H1 (cell line): ENCODE measurements at regions not wholly inside any gene's neighbourhood (a gene's known extent, or its start where the extent isn't known, plus 50 kb on each side); places are given as distances from the start of the nearest gene placed in this dataset.

Experiments
- CTCF ChIA-PET: fragments of 300-600 bp; sonication (Branson Sonifier 250); formaldehyde crosslinking; loops from one replicate; lab custom pipeline; 2021; ENCODE audit not compliant: partially characterized antibody; lab: Charles Lee
- POLR2A ChIA-PET: fragments of 300-600 bp; sonication (Branson Sonifier 250); formaldehyde crosslinking; loops from one replicate; lab custom pipeline; 2021; ENCODE audit warnings: inconsistent platforms; ENCODE audit not compliant: partially characterized antibody; lab: Charles Lee
- DNase-seq, 2 experiments: peaks; one replicate each; pipeline versions ENCODE4 v3.0.0 to v3.0.0-alpha.2; 2010 to 2022; ENCODE audit warnings: low spot score in 2 of 2, low read depth in 1 of 2, mixed read lengths in 1 of 2
- FAIRE-seq: peaks from 2 replicates; lab custom pipeline; 2011; peaks lifted over from hg19 to GRCh38; lab: Jason Lieb, UNC
- H2AFZ ChIP-seq: 2 replicates; pipeline ENCODE4 v1.8.1; 2012; ENCODE audit warnings: low read length, inconsistent platforms
- H2AK5ac ChIP-seq: 2 replicates; pipeline ENCODE4 v1.6.1; 2013; ENCODE audit warnings: low read depth, low read length
- H2BK120ac ChIP-seq: replicated peaks from 2 replicates; pipeline ENCODE3; 2013; ENCODE audit warnings: low read depth, low read length, inconsistent platforms
- H2BK12ac ChIP-seq: 2 replicates; pipeline ENCODE4 v1.6.1; 2013; ENCODE audit warnings: low read depth, low read length
- H2BK15ac ChIP-seq: 2 replicates; pipeline ENCODE4 v1.6.1; 2013; ENCODE audit warnings: low read length
- H2BK20ac ChIP-seq: 2 replicates; pipeline ENCODE4 v1.6.1; 2013; ENCODE audit warnings: low read length
- H2BK5ac ChIP-seq: 2 replicates; pipeline ENCODE4 v1.6.1; 2013; ENCODE audit warnings: low read depth, low read length
- H3K14ac ChIP-seq: 2 replicates; pipeline ENCODE4 v1.6.1; 2013; ENCODE audit warnings: inconsistent platforms; ENCODE audit not compliant: insufficient read length
- H3K18ac ChIP-seq: 2 replicates; pipeline ENCODE4 v1.6.1; 2013; ENCODE audit warnings: low read length; ENCODE audit errors: extremely low read depth
- H3K23ac ChIP-seq: 2 replicates; pipeline ENCODE4 v1.6.1; 2013; ENCODE audit warnings: inconsistent platforms; ENCODE audit not compliant: insufficient read length
- H3K23me2 ChIP-seq: 2 replicates; pipeline ENCODE4 v1.6.1; 2013; ENCODE audit warnings: low read depth, low read length
- H3K27ac ChIP-seq: 2 replicates; pipeline ENCODE4 v1.6.1; 2011; ENCODE audit warnings: low read depth, low read length, inconsistent platforms
- H3K27me3 ChIP-seq, 4 experiments: replicated peaks in 1 of 4; 1 replicate in 1 of 4; 2 replicates in 3 of 4; pipeline versions ENCODE4 v1.6.1 to v1.8.1; 2011 to 2013; ENCODE audit warnings: low read length in 3 of 4, mild to moderate bottlenecking in 3 of 4, inconsistent platforms in 2 of 4, mixed read lengths in 2 of 4, moderate library complexity in 1 of 4; ENCODE audit not compliant: control insufficient read depth in 3 of 4, insufficient read depth in 3 of 4; ENCODE audit errors: extremely low read depth in 1 of 4
- H3K36me3 ChIP-seq, 4 experiments: 2 replicates each; pipeline versions ENCODE4 v1.6.1 to v1.8.1; 2011 to 2013; ENCODE audit warnings: mild to moderate bottlenecking in 4 of 4, low read length in 3 of 4, moderate library complexity in 2 of 4, control low read depth in 1 of 4, inconsistent platforms in 1 of 4; ENCODE audit not compliant: insufficient read depth in 4 of 4, control insufficient read depth in 2 of 4
- H3K4ac ChIP-seq: replicated peaks from 2 replicates; pipeline ENCODE3; 2013; ENCODE audit warnings: low read length, low read depth, mixed read lengths, inconsistent platforms; ENCODE audit not compliant: insufficient read length
- H3K4me1 ChIP-seq, 4 experiments: replicated peaks in 1 of 4; 1 replicate in 1 of 4; 2 replicates in 3 of 4; pipeline versions ENCODE4 v1.6.1 to v1.8.1; 2011 to 2013; ENCODE audit warnings: low read length in 3 of 4, inconsistent platforms in 2 of 4, mixed read lengths in 1 of 4; ENCODE audit not compliant: insufficient read depth in 4 of 4, control insufficient read depth in 3 of 4
- H3K4me2 ChIP-seq, 2 experiments: 2 replicates each; pipeline versions ENCODE4 v1.6.1 to v1.8.1; 2011 to 2013; ENCODE audit warnings: low read depth in 2 of 2, low read length in 2 of 2, control low read depth in 1 of 2, inconsistent platforms in 1 of 2, mild to moderate bottlenecking in 1 of 2; ENCODE audit not compliant: insufficient read depth in 1 of 2
- H3K4me3 ChIP-seq, 4 experiments: fragments of 200-600, 300-600 bp in 1 of 4; sonication (generic), shearing (Covaris generic), sonication (Bioruptor Twin) in 1 of 4; 2 replicates each; pipeline versions ENCODE4 v1.5.1 to v1.8.1; 2011 to 2016; ENCODE audit warnings: low read length in 4 of 4, low read depth in 3 of 4, control low read depth in 2 of 4, inconsistent platforms in 2 of 4, mild to moderate bottlenecking in 2 of 4, mixed read lengths in 1 of 4, moderate library complexity in 1 of 4; ENCODE audit not compliant: insufficient read depth in 2 of 4; ENCODE audit errors: extremely low read depth in 1 of 4
- H3K56ac ChIP-seq: replicated peaks from 2 replicates; pipeline ENCODE3; 2013; ENCODE audit warnings: low read depth, mild to moderate bottlenecking, mixed read lengths, low read length, inconsistent platforms; ENCODE audit not compliant: insufficient read length
- H3K79me1 ChIP-seq: 2 replicates; pipeline ENCODE4 v1.6.1; 2013; ENCODE audit warnings: low read depth, low read length, control low read depth
- H3K79me2 ChIP-seq, 2 experiments: 2 replicates each; pipeline versions ENCODE4 v1.6.1 to v1.8.1; 2012 to 2013; ENCODE audit warnings: low read length in 2 of 2, mild to moderate bottlenecking in 2 of 2, inconsistent platforms in 1 of 2; ENCODE audit not compliant: insufficient read depth in 2 of 2, control insufficient read depth in 1 of 2
- H3K9ac ChIP-seq, 4 experiments: replicated peaks in 1 of 4; 1 replicate in 1 of 4; 2 replicates in 3 of 4; pipeline versions ENCODE4 v1.6.1 to v1.8.1; 2011 to 2013; ENCODE audit warnings: low read depth in 3 of 4, low read length in 3 of 4, control low read depth in 2 of 4, mild to moderate bottlenecking in 2 of 4, moderate library complexity in 2 of 4, inconsistent platforms in 1 of 4; ENCODE audit errors: extremely low read depth in 1 of 4
- H3K9me3 ChIP-seq, 2 experiments: 2 replicates each; pipeline versions ENCODE4 v1.6.1 to v1.8.1; 2012 to 2013; ENCODE audit warnings: mild to moderate bottlenecking in 2 of 2, moderate library complexity in 2 of 2, control low read depth in 1 of 2, inconsistent platforms in 1 of 2, low read depth in 1 of 2, low read length in 1 of 2, mixed read lengths in 1 of 2; ENCODE audit not compliant: insufficient read depth in 2 of 2
- H4K20me1 ChIP-seq, 2 experiments: replicated peaks in 1 of 2; 2 replicates each; pipeline versions ENCODE3 to v1.8.1; 2011 to 2013; ENCODE audit warnings: inconsistent platforms in 2 of 2, low read length in 2 of 2, mild to moderate bottlenecking in 1 of 2; ENCODE audit not compliant: insufficient read depth in 2 of 2, control insufficient read depth in 1 of 2
- H4K5ac ChIP-seq: 2 replicates; pipeline ENCODE4 v1.6.1; 2013; ENCODE audit warnings: low read length, low read depth, mixed read lengths, inconsistent platforms; ENCODE audit not compliant: insufficient read length
- H4K8ac ChIP-seq: 2 replicates; pipeline ENCODE4 v1.8.0; 2013; ENCODE audit warnings: mild to moderate bottlenecking, moderate library complexity, low read length, inconsistent platforms; ENCODE audit not compliant: insufficient read depth; ENCODE audit errors: extremely low read depth
- H4K91ac ChIP-seq: replicated peaks from 2 replicates; pipeline ENCODE3; 2013; ENCODE audit warnings: low read length, mixed read lengths, inconsistent platforms; ENCODE audit not compliant: insufficient read length
- CBX8 ChIP-seq: fragments of 300-800, 300-1000 bp; sonication (generic); IDR thresholded peaks from 2 replicates; pipeline ENCODE4 v1.7.1; 2016; ENCODE audit warnings: low read depth, low read length, borderline replicate concordance
- CREB1 ChIP-seq: IDR thresholded peaks from 2 replicates; pipeline ENCODE4 v1.6.1; 2012; ENCODE audit warnings: inconsistent platforms
- CTBP2 ChIP-seq: IDR thresholded peaks from 2 replicates; pipeline ENCODE4 v1.7.0; 2011; ENCODE audit warnings: borderline replicate concordance, mild to moderate bottlenecking, moderate library complexity, mixed read lengths, low read length; ENCODE audit not compliant: insufficient read depth, insufficient read length
- CTCF ChIP-seq, 3 experiments: IDR thresholded peaks; 1 replicate in 2 of 3; 2 replicates in 1 of 3; pipeline versions ENCODE4 v1.5.1 to v1.6.1; 2011; ENCODE audit warnings: low read length in 3 of 3, mild to moderate bottlenecking in 3 of 3, inconsistent platforms in 2 of 3, low read depth in 1 of 3, moderate library complexity in 1 of 3; ENCODE audit not compliant: insufficient read depth in 1 of 3; ENCODE audit errors: control extremely low read depth in 1 of 3
- EP300 ChIP-seq, 2 experiments: IDR thresholded peaks; 1 replicate in 1 of 2; 2 replicates in 1 of 2; pipeline ENCODE4 v1.6.1; 2011 to 2012; ENCODE audit warnings: low read depth in 2 of 2, low read length in 2 of 2, mild to moderate bottlenecking in 2 of 2, borderline replicate concordance in 1 of 2, inconsistent platforms in 1 of 2, moderate library complexity in 1 of 2
- EZH2 ChIP-seq: fragments of 200-600 bp; sonication (generic); IDR thresholded peaks from 2 replicates; pipeline ENCODE4 v1.7.1; 2012; ENCODE audit warnings: low read depth, mild to moderate bottlenecking, moderate library complexity, low read length, inconsistent platforms; ENCODE audit not compliant: severe bottlenecking
- HDAC2 ChIP-seq, 2 experiments: fragments of 300-600 bp in 1 of 2; sonication (generic) in 1 of 2; IDR thresholded peaks; 2 replicates each; pipeline ENCODE4 v1.6.1; 2011 to 2012; ENCODE audit warnings: low read depth in 2 of 2, low read length in 2 of 2, mild to moderate bottlenecking in 2 of 2, moderate library complexity in 2 of 2, borderline replicate concordance in 1 of 2, inconsistent platforms in 1 of 2
- KDM1A ChIP-seq: fragments of 200-600, 300-600 bp; sonication (generic); IDR thresholded peaks from 2 replicates; pipeline ENCODE4 v1.7.1; 2016; ENCODE audit warnings: mild to moderate bottlenecking, low read length, borderline replicate concordance
- PHF8 ChIP-seq: fragments of 200-600 bp; sonication (generic); conservative IDR thresholded peaks from 2 replicates; pipeline ENCODE4 v1.7.1; 2012; ENCODE audit warnings: low read depth, mild to moderate bottlenecking, inconsistent platforms, low read length, moderate library complexity
- SRF ChIP-seq: IDR thresholded peaks from 2 replicates; pipeline ENCODE4 v1.6.1; 2011; ENCODE audit warnings: mild to moderate bottlenecking, low read depth, low read length, moderate library complexity
- TBP ChIP-seq: IDR thresholded peaks from 2 replicates; pipeline ENCODE4 v1.6.1; 2011; ENCODE audit warnings: low read depth, low read length, improper control_type of control experiment
- WGBS, 2 experiments: shearing (Covaris generic) in 1 of 2; methylation state at CpG; one replicate each; pipeline versions ENCODE4 v1.1.6 to v1.1.7; 2013 to 2015; ENCODE audit warnings: low lambda C conversion rate in 2 of 2, mixed read lengths in 2 of 2, inconsistent platforms in 1 of 2, low coverage in 1 of 2, missing lambda C conversion rate in 1 of 2; ENCODE audit not compliant: insufficient replicate concordance in 2 of 2, insufficient coverage in 1 of 2, insufficient read length in 1 of 2; ENCODE audit errors: extremely low coverage in 1 of 2, missing lambda C conversion rate in 1 of 2; 5-methylcytosine and 5-hydroxymethylcytosine counted together

DNA sequence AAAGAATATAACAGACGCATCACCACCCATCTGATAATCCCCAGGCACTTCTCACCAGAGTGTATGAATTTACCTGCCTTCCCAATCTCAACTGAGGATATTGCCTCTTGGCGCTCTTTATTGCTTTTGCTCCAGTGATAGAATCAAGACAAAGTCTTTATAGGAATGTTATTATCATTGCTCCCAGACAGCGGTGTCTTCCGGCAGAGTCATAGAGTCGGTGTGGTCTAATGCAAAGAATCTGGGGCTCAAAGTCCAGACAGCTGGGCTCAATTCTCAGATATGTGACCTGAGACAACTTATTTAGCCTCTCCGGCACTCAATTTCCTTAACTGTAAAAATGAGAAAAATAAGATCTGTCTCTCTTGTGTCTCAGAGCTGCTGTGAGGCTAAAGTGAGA is 106.1 kb upstream of the PAK3 start:
- DNase-seq (no peak), FAIRE-seq (no peak)
- Histone ChIP-seq H2AK5ac (no peak overlapping the region), H3K23me2 (no peaks in the 10 kb centered on the region), H2AFZ (no peak overlapping the region), H3K27me3 (no peaks in the 10 kb centered on the region), H3K79me1 (no peaks in the 10 kb centered on the region), H4K20me1 (no peaks in the 10 kb centered on the region), H3K4me1 (no peaks in the 10 kb centered on the region), H3K36me3 (no peaks in the 10 kb centered on the region), H4K8ac (no peak overlapping the region), H2BK20ac (no peak overlapping the region), H3K4me2 (no peak overlapping the region), H3K23ac (no peak overlapping the region), H3K56ac (no peak overlapping the region), H3K27ac (no peak overlapping the region), H4K5ac (no peak overlapping the region), H2BK12ac (no peak overlapping the region), H2BK15ac (no peak overlapping the region), H3K18ac (no peak overlapping the region), H3K9me3 (no peaks in the 10 kb centered on the region), H3K79me2 (no peaks in the 10 kb centered on the region), H3K14ac (no peak overlapping the region), H3K4me3 (no peak overlapping the region), H4K91ac (no peak overlapping the region), H2BK5ac (no peak overlapping the region), H2BK120ac (no peak overlapping the region), H3K4ac (no peak overlapping the region), H3K9ac (no peak overlapping the region)
- WGBS, 2 experiments, result 86% methylated on average over 6 of the region's 6 CpGs; no CpG with 5 or more reads in 1 of the 2 experiments
- CTCF ChIA-PET, result interaction anchor here (0.7 to 4.6 kb wide), 6 partner anchors 14 to 556 kb away, joined by 3 to 42 read pairs (median 4); partner anchors contain the start of gene PAK3
- POLR2A ChIA-PET, result no interaction called here
- TF ChIP-seq SRF, result no peak
- no peak for TF ChIP-seq TBP
- no peak for TF ChIP-seq EZH2
- no peak for TF ChIP-seq PHF8
- no peak for TF ChIP-seq CREB1
- no peak for TF ChIP-seq EP300 (IDR thresholded peaks at IDR 0.05; ENCODE audit: borderline replicate concordance in 1 of 2, low read depth in 2 of 2, low read length in 2 of 2)
- no peak for TF ChIP-seq HDAC2 (IDR thresholded peaks at IDR 0.05; ENCODE audit: borderline replicate concordance in 1 of 2, low read depth in 2 of 2, low read length in 2 of 2)
- TF ChIP-seq CTCF (IDR thresholded peaks at IDR 0.05; ENCODE audit: control extremely low read depth in 1 of 3, insufficient read depth in 1 of 3, low read depth in 1 of 3, low read length in 3 of 3), result no peak
- no peak for TF ChIP-seq CTBP2
- no peak for TF ChIP-seq CBX8
- TF ChIP-seq KDM1A, result no peak
